ENCODE measurements at regions not wholly inside any gene's neighbourhood (a gene's known extent, or its start where the extent isn't known, plus 50 kb on each side); places are given as distances from the start of the nearest gene placed in this dataset.
"Not testable (repeated sequence)": the region's sequence is repeated elsewhere in the genome, so short reads cannot be mapped to it uniquely, and the experiment has no call there.

DNA sequence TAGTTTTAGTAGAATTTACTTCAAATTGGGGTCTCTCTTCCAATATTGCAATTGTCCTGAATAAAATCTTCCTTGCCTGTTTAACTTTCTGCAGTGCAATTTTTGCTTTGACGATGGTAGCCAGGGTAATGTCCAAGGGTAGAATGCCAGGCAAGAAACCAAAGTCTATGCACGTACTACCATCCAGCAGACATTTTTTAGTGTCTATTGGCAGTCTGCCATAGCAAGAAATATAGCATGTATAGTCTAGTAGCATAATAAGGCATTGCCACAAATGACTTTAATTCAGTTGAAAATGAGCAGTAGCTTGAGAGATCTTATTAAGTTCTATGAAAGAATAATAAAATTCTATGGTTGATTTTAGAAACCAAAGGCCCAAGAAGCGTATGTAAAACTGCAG is 62.3 kb upstream of the KCNQ5 start:
- Histone ChIP-seq H3K9me3 (ENCODE audit: control insufficient read depth in 2 of 2, low read length in 2 of 2) (no peaks in the 10 kb centered on the region), H3K4me3 (ENCODE audit: low read depth, low read length) (no peak overlapping the region), H3K27me3 (ENCODE audit: control insufficient read depth, insufficient read depth, low read length) (no peaks in the 10 kb centered on the region), H3K36me3 (ENCODE audit: control insufficient read depth, insufficient read depth, low read length) (no peaks in the 10 kb centered on the region), H3K27ac (ENCODE audit: insufficient read depth, low read length, poor library complexity, severe bottlenecking) (no peak overlapping the region), H3K4me1 (ENCODE audit: control insufficient read depth, insufficient read depth, low read length, poor library complexity, severe bottlenecking) (no peaks in the 10 kb centered on the region)
- Mint-ChIP-seq H3K27me3 (peaks cover 4% of the 10 kb centered on the region), H3K27ac (peak overlapping the region in 1 of 3 donors; percentile 38), H3K9me3 (no peaks in the 10 kb centered on the region), H3K4me3 (no peak overlapping the region), H3K4me1 (no peaks in the 10 kb centered on the region), H3K36me3 (no peaks in the 10 kb centered on the region)
- ATAC-seq (ENCODE audit: low read depth in 2 of 2) = no peak
- no peak for DNase-seq

DNA sequence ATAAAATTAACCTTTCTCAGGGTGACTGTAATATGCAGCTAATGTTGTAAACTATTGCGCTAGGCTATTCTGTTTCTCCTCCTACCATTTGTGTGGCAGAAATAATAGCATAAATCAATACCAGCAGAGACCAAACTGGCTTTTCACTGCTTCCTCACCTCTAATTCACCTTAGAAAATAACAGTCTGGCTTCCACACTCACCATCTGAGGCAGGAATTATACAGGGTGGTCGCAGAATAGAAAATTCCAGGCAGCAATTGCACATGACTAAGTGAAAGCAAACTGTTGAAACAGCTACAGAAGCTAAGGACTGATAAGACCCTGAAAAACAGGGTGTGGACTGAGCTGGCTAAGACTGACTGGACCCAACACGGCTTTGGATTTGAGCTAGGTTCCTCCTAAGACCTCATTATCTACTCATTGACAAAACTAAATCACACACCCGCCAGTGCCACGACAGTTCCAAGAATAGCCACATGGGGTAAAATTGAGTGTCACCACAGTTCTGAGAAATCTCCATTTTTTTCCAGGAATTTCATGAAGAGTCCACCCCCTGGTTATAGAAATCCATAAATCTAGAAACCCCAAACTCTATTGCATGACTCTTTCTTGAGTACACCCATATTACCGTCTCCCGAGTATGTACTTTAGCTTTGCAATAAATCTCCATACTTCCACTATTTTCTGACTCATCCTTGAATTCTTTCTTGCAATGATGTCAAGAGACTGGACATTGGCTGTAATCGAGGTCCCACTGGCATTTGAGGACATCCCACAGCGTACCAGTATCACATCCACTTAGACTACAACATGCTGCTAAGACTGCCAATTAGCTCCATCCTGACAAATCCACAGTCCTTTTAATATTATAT is 60.9 kb upstream of the KCNQ5 start:
- Histone ChIP-seq H3K4me3 (ENCODE audit: low read depth, low read length) (no peak overlapping the region), H3K9me3 (ENCODE audit: control insufficient read depth in 2 of 2, low read length in 2 of 2) (no peaks in the 10 kb centered on the region), H3K27me3 (ENCODE audit: control insufficient read depth, insufficient read depth, low read length) (no peaks in the 10 kb centered on the region), H3K4me1 (ENCODE audit: control insufficient read depth, insufficient read depth, low read length, poor library complexity, severe bottlenecking) (no peaks in the 10 kb centered on the region), H3K36me3 (ENCODE audit: control insufficient read depth, insufficient read depth, low read length) (no peaks in the 10 kb centered on the region), H3K27ac (ENCODE audit: insufficient read depth, low read length, poor library complexity, severe bottlenecking) (no peak overlapping the region)
- no peaks in the 10 kb centered on the region for H3K4me1 Mint-ChIP-seq
- H3K36me3 Mint-ChIP-seq = no peaks in the 10 kb centered on the region
- peak overlapping the region in 1 of 3 donors; percentile 57 for H3K27ac Mint-ChIP-seq
- ATAC-seq (ENCODE audit: low read depth in 2 of 2) = no peak
- peaks cover 4% of the 10 kb centered on the region for H3K27me3 Mint-ChIP-seq
- peak in 1 of 3 donors; percentile 10 for DNase-seq
- H3K4me3 Mint-ChIP-seq = no peak overlapping the region
- no peaks in the 10 kb centered on the region for H3K9me3 Mint-ChIP-seq

GRCh38 chr6:72561629-72562028 is 60.2 kb upstream of the KCNQ5 start:
- Histone ChIP-seq H3K4me1 (ENCODE audit: control insufficient read depth, insufficient read depth, low read length, poor library complexity, severe bottlenecking) (no peaks in the 10 kb centered on the region), H3K27ac (ENCODE audit: insufficient read depth, low read length, poor library complexity, severe bottlenecking) (no peak overlapping the region), H3K27me3 (ENCODE audit: control insufficient read depth, insufficient read depth, low read length) (no peaks in the 10 kb centered on the region), H3K9me3 (ENCODE audit: control insufficient read depth in 2 of 2, low read length in 2 of 2) (no peaks in the 10 kb centered on the region), H3K4me3 (ENCODE audit: low read depth, low read length) (no peak overlapping the region), H3K36me3 (ENCODE audit: control insufficient read depth, insufficient read depth, low read length) (no peaks in the 10 kb centered on the region)
- no peaks in the 10 kb centered on the region for H3K4me1 Mint-ChIP-seq
- ATAC-seq (ENCODE audit: low read depth in 2 of 2) (no peak), DNase-seq (no peak)
- H3K4me3 Mint-ChIP-seq = no peak overlapping the region
- no peak overlapping the region for H3K27ac Mint-ChIP-seq
- peaks cover 4% of the 10 kb centered on the region for H3K27me3 Mint-ChIP-seq
- H3K9me3 Mint-ChIP-seq = no peaks in the 10 kb centered on the region
- no peaks in the 10 kb centered on the region for H3K36me3 Mint-ChIP-seq

DNA sequence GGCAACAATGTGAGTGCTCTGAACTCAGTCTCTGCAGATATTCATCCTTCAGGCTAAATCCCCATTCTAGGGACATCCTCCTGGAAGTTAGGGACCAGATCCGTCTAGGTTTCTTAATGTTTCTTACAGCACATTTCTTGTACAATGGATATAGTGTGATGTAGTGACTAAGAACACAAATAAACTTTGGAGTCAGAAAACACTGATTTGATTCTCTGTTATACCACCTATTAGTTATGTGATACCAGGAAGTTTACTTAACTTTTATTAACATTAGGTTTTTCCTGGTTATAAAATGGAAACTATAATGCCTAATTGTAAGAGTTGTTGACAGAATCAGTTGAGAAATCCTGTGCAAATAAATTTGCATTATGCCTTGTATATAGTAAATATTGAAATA is 57.6 kb upstream of the KCNQ5 start:
- H3K36me3 ChIP-seq (ENCODE audit: control insufficient read depth, insufficient read depth, low read length) = no peaks in the 10 kb centered on the region
- no peak for ATAC-seq (ENCODE audit: low read depth in 2 of 2)
- H3K27ac Mint-ChIP-seq = no peak overlapping the region
- H3K4me1 Mint-ChIP-seq = no peaks in the 10 kb centered on the region
- no peaks in the 10 kb centered on the region for H3K27me3 ChIP-seq (ENCODE audit: control insufficient read depth, insufficient read depth, low read length)
- DNase-seq = no peak
- no peaks in the 10 kb centered on the region for H3K4me1 ChIP-seq (ENCODE audit: control insufficient read depth, insufficient read depth, low read length, poor library complexity, severe bottlenecking)
- no peaks in the 10 kb centered on the region for H3K36me3 Mint-ChIP-seq
- H3K9me3 Mint-ChIP-seq = peaks cover 0 to 3% (median 0%) of the 10 kb centered on the region in 7 donors
- no peak overlapping the region for H3K27ac ChIP-seq (ENCODE audit: insufficient read depth, low read length, poor library complexity, severe bottlenecking)
- no peak overlapping the region for H3K4me3 ChIP-seq (ENCODE audit: low read depth, low read length)
- peaks cover 2% of the 10 kb centered on the region for H3K27me3 Mint-ChIP-seq
- no peaks in the 10 kb centered on the region for H3K9me3 ChIP-seq (ENCODE audit: control insufficient read depth in 2 of 2, low read length in 2 of 2)
- no peak overlapping the region for H3K4me3 Mint-ChIP-seq

DNA sequence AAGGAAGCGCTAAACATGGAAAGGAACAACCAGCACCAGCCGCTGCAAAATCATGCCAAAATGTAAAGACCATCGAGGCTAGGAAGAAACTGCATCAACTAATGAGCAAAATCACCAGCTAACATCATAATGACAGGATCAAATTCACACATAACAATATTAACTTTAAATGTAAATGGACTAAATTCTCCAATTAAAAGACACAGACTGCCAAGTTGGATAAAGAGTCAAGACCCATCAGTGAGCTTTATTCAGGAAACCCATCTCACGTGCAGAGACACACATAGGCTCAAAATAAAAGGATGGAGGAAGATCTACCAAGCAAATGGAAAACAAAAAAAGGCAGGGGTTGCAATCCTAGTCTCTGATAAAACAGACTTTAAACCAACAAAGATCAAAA is 49.9 kb upstream of the KCNQ5 start:
- H3K27ac Mint-ChIP-seq; H3K9me3 ChIP-seq (ENCODE audit: control insufficient read depth in 2 of 2, low read length in 2 of 2); H3K36me3 ChIP-seq (ENCODE audit: control insufficient read depth, insufficient read depth, low read length); H3K27me3 ChIP-seq (ENCODE audit: control insufficient read depth, insufficient read depth, low read length); H3K4me3 ChIP-seq (ENCODE audit: low read depth, low read length); H3K27ac ChIP-seq (ENCODE audit: insufficient read depth, low read length, poor library complexity, severe bottlenecking); H3K4me1 Mint-ChIP-seq; H3K9me3 Mint-ChIP-seq; H3K36me3 Mint-ChIP-seq; H3K4me3 Mint-ChIP-seq; H3K27me3 Mint-ChIP-seq; H3K4me1 ChIP-seq (ENCODE audit: control insufficient read depth, insufficient read depth, low read length, poor library complexity, severe bottlenecking); ATAC-seq (ENCODE audit: low read depth in 2 of 2); DNase-seq: not testable (repeated sequence)

All from CD4-positive, CD25-positive, alpha-beta regulatory T cell (primary cell).